SK-N-SH (cell line): ENCODE measurements at regions not wholly inside any gene's neighbourhood (a gene's known extent, or its start where the extent isn't known, plus 50 kb on each side); places are given as distances from the start of the nearest gene placed in this dataset.

Experiments used
- CTCF ChIA-PET: fragments of 300-600, 350-600 bp; formaldehyde crosslinking; extraction: SDS; loops from one replicate; lab custom pipeline; 2021; lab: Yijun Ruan, JAX
- POLR2A ChIA-PET: fragments of 350-600 bp; sonication (Branson Sonifier 250); formaldehyde crosslinking; extraction: SDS; loops from one replicate; lab custom pipeline; 2020; ENCODE audit warnings: antibody characterized with exemption, inconsistent platforms; lab: Yijun Ruan, JAX
- DNase-seq: peaks from one replicate; pipeline ENCODE4 v3.0.0; 2012
- H2AFZ ChIP-seq: fragments of 200-600 bp; sonication (generic); 2 replicates; pipeline ENCODE4 v1.8.1; 2016; ENCODE audit warnings: antibody characterized with exemption, mild to moderate bottlenecking, low read depth
- H3F3A ChIP-seq: fragments of 200-600 bp; sonication (generic); replicated peaks from 2 replicates; pipeline ENCODE3; 2016; ENCODE audit warnings: antibody characterized with exemption, mild to moderate bottlenecking; ENCODE audit not compliant: insufficient read depth
- H3K27ac ChIP-seq, 2 experiments: fragments of 200-500 bp in 1 of 2; fragments of 200-600 bp in 1 of 2; sonication (Bioruptor generic) in 1 of 2; sonication (generic), shearing (Covaris generic) in 1 of 2; 2 replicates each; pipeline versions ENCODE4 v1.5.1 to v1.6.1; 2014 to 2016; ENCODE audit warnings: low read depth in 2 of 2, inconsistent platforms in 1 of 2, low read length in 1 of 2, mild to moderate bottlenecking in 1 of 2, mixed read lengths in 1 of 2
- H3K27me3 ChIP-seq: fragments of 200-600 bp; sonication (generic), shearing (Covaris generic); 2 replicates; pipeline ENCODE4 v1.6.1; 2016; ENCODE audit warnings: mixed run types; ENCODE audit not compliant: insufficient read depth
- H3K36me3 ChIP-seq, 2 experiments: fragments of 200-500 bp in 1 of 2; fragments of 200-600 bp in 1 of 2; sonication (Bioruptor generic) in 1 of 2; sonication (generic) in 1 of 2; replicated peaks in 1 of 2; 2 replicates each; pipeline versions ENCODE3 to v1.5.1; 2014 to 2016; ENCODE audit warnings: low read length in 1 of 2, mild to moderate bottlenecking in 1 of 2; ENCODE audit not compliant: insufficient read depth in 2 of 2, control insufficient read depth in 1 of 2
- H3K4me1 ChIP-seq, 2 experiments: fragments of 200-500 bp in 1 of 2; fragments of 200-600 bp in 1 of 2; sonication (Bioruptor generic) in 1 of 2; sonication (generic), shearing (Covaris generic) in 1 of 2; 2 replicates each; pipeline versions ENCODE4 v1.5.1 to v1.6.1; 2014 to 2016; ENCODE audit warnings: low read depth in 1 of 2, low read length in 1 of 2, mixed run types in 1 of 2; ENCODE audit not compliant: insufficient read depth in 2 of 2, control insufficient read depth in 1 of 2
- H3K4me2 ChIP-seq: fragments of 200-600 bp; sonication (generic), shearing (Covaris generic); 2 replicates; pipeline ENCODE4 v1.6.1; 2017; ENCODE audit warnings: mixed run types
- H3K4me3 ChIP-seq, 2 experiments: fragments of 200-500 bp in 1 of 2; fragments of 200-600 bp in 1 of 2; sonication (Bioruptor generic) in 1 of 2; sonication (generic), shearing (Covaris generic) in 1 of 2; 2 replicates each; pipeline versions ENCODE4 v1.5.1 to v1.8.1; 2014 to 2016; ENCODE audit warnings: low read depth in 2 of 2, inconsistent platforms in 1 of 2, low read length in 1 of 2, mild to moderate bottlenecking in 1 of 2, mixed read lengths in 1 of 2, moderate library complexity in 1 of 2
- H3K79me2 ChIP-seq: fragments of 200-600 bp; sonication (generic); 2 replicates; pipeline ENCODE4 v1.8.1; 2017; ENCODE audit warnings: mild to moderate bottlenecking; ENCODE audit not compliant: insufficient read depth
- H3K9ac ChIP-seq: fragments of 200-600 bp; sonication (generic); 2 replicates; pipeline ENCODE4 v1.6.1; 2017; ENCODE audit warnings: mixed run types
- H3K9me2 ChIP-seq: fragments of 200-600 bp; sonication (generic); 2 replicates; pipeline ENCODE4 v1.6.1; 2017; ENCODE audit warnings: mixed run types
- H3K9me3 ChIP-seq: fragments of 200-600 bp; sonication (generic); 2 replicates; pipeline ENCODE4 v1.6.1; 2017; ENCODE audit warnings: mixed run types, mild to moderate bottlenecking, moderate library complexity
- H4K20me1 ChIP-seq: fragments of 200-600 bp; sonication (generic); 2 replicates; pipeline ENCODE4 v1.6.1; 2017; ENCODE audit warnings: mild to moderate bottlenecking, mixed run types; ENCODE audit not compliant: insufficient read depth
- FOSL2 ChIP-seq: IDR thresholded peaks from 2 replicates; pipeline ENCODE4 v1.4.0; 2012; ENCODE audit warnings: low read depth, mild to moderate bottlenecking, moderate library complexity, borderline replicate concordance
- FOXM1 ChIP-seq: IDR thresholded peaks from 2 replicates; pipeline ENCODE4 v1.4.0; 2012; ENCODE audit warnings: low read depth, mild to moderate bottlenecking
- IRF3 ChIP-seq: fragments of 150-350 bp; IDR thresholded peaks from 2 replicates; pipeline ENCODE4 v1.6.1; 2016; ENCODE audit warnings: mild to moderate bottlenecking, low read depth, low read length
- JUND ChIP-seq: IDR thresholded peaks from 2 replicates; pipeline ENCODE4 v1.4.0; 2012
- NFIC ChIP-seq: IDR thresholded peaks from 2 replicates; pipeline ENCODE4 v1.4.0; 2012; ENCODE audit warnings: borderline replicate concordance
- NRF1 ChIP-seq: IDR thresholded peaks from 2 replicates; pipeline ENCODE4 v1.6.1; 2012; ENCODE audit warnings: low read depth, mild to moderate bottlenecking, low read length
- POLR2AphosphoS5 ChIP-seq: IDR thresholded peaks from 2 replicates; pipeline ENCODE4 v1.6.1; 2012; ENCODE audit warnings: low read depth, low read length
- RAD21 ChIP-seq: IDR thresholded peaks from 2 replicates; pipeline ENCODE4 v1.6.1; 2012; ENCODE audit warnings: mild to moderate bottlenecking, low read length
- RCOR1 ChIP-seq: fragments of 150-350 bp; IDR thresholded peaks from 2 replicates; pipeline ENCODE4 v1.6.1; 2017; ENCODE audit warnings: antibody characterized with exemption, low read length
- RXRA ChIP-seq: IDR thresholded peaks from 2 replicates; pipeline ENCODE4 v1.4.0; 2012; ENCODE audit warnings: low read depth, mild to moderate bottlenecking, borderline replicate concordance
- TCF12 ChIP-seq: IDR thresholded peaks from 2 replicates; pipeline ENCODE4 v1.4.0; 2012
- USF1 ChIP-seq: IDR thresholded peaks from 2 replicates; pipeline ENCODE4 v1.4.0; 2012; ENCODE audit warnings: low read depth, borderline replicate concordance
- YY1 ChIP-seq: IDR thresholded peaks from 2 replicates; pipeline ENCODE4 v1.4.0; 2012; ENCODE audit warnings: low read depth, mild to moderate bottlenecking
- ZBTB33 ChIP-seq: IDR thresholded peaks from 2 replicates; pipeline ENCODE4 v1.4.0; 2012; ENCODE audit warnings: low read depth, borderline replicate concordance
- WGBS: methylation state at CpG from one replicate; pipeline ENCODE4 v1.1.6; 2017; ENCODE audit warnings: low lambda C conversion rate; 5-methylcytosine and 5-hydroxymethylcytosine counted together

GRCh38 chr3:23746441-23746840, 59.3 kb upstream of the UBE2E1 start:
- no peak for TF ChIP-seq JUND
- TF ChIP-seq YY1: no peak
- no peak for TF ChIP-seq IRF3
- no peak for TF ChIP-seq USF1
- no peak for TF ChIP-seq RAD21
- H3K79me2 ChIP-seq: no peaks in the 10 kb centered on the region
- H2AFZ ChIP-seq: no peak overlapping the region
- DNase-seq: no peak
- no peak overlapping the region for H3K4me2 ChIP-seq
- no peaks in the 10 kb centered on the region for H3K9me2 ChIP-seq
- H4K20me1 ChIP-seq: no peaks in the 10 kb centered on the region
- no peak overlapping the region for H3K9ac ChIP-seq
- ChIA-PET CTCF (interaction anchor here (0.6 to 0.7 kb wide), 2 partner anchors 9 to 16 kb away, joined by 3 read pairs; no protein-coding TSS in a partner anchor), POLR2A (no interaction called here)
- H3K9me3 ChIP-seq: no peaks in the 10 kb centered on the region
- peaks cover 5 to 6% of the 10 kb centered on the region in 2 experiments; a peak in 2 of 4 replicates for H3K4me1 ChIP-seq
- 90% methylated on average over 7 of the region's 7 CpGs for WGBS
- no peaks in the 10 kb centered on the region for H3K27me3 ChIP-seq
- H3K27ac ChIP-seq: no peak overlapping the region
- H3K36me3 ChIP-seq: no peaks in the 10 kb centered on the region
- no peak overlapping the region for H3K4me3 ChIP-seq
- H3F3A ChIP-seq: no peaks in the 10 kb centered on the region

GRCh38 chr3:23747841-23748240, 57.9 kb upstream of the UBE2E1 start:
- POLR2A ChIA-PET: no interaction called here
- no peak overlapping the region for H3K4me2 ChIP-seq
- WGBS: 52% methylated on average over 2 of the region's 2 CpGs

More at GRCh38 chr3:23747841-23748240, 57.9 kb upstream of the UBE2E1 start:
- H3F3A ChIP-seq: no peaks in the 10 kb centered on the region
- peaks cover 6 to 7% of the 10 kb centered on the region in 2 experiments; a peak in 2 of 4 replicates for H3K4me1 ChIP-seq
- DNase-seq: no peak
- H3K9me3 ChIP-seq: no peaks in the 10 kb centered on the region
- CTCF ChIA-PET: interaction anchor here (0.7 kb wide), 1 partner anchor 48 kb away, joined by 3 read pairs; no protein-coding TSS in a partner anchor
- H3K27ac ChIP-seq: no peak overlapping the region
- no peak overlapping the region for H3K9ac ChIP-seq
- H3K79me2 ChIP-seq: no peaks in the 10 kb centered on the region
- H3K36me3 ChIP-seq: no peaks in the 10 kb centered on the region
- no peaks in the 10 kb centered on the region for H4K20me1 ChIP-seq
- no peaks in the 10 kb centered on the region for H3K27me3 ChIP-seq
- no peaks in the 10 kb centered on the region for H3K9me2 ChIP-seq
- no peak overlapping the region for H2AFZ ChIP-seq
- no peak overlapping the region for H3K4me3 ChIP-seq
- TF ChIP-seq NRF1 (no peak), RCOR1 (no peak), FOSL2 (no peak), NFIC (no peak), JUND (no peak), FOXM1 (no peak), ZBTB33 (no peak), TCF12 (no peak), POLR2AphosphoS5 (no peak), RXRA (no peak), RAD21 (no peak)
